ENCODE measurements at regions not wholly inside any gene's neighbourhood (a gene's known extent, or its start where the extent isn't known, plus 50 kb on each side); places are given as distances from the start of the nearest gene placed in this dataset.
"Not testable (repeated sequence)": the region's sequence is repeated elsewhere in the genome, so short reads cannot be mapped to it uniquely, and the experiment has no call there.

- not testable (repeated sequence) for TF ChIP-seq POLR2A, CTCF (IDR thresholded peaks at IDR 0.05)
Observed at GRCh38 chr10:64784451-64784850, 1263.2 kb downstream of the REEP3 start.

All from body of pancreas (tissue), 4 donors.